Stimulated activated naive B cell treated with anti-CD40 and anti-IgM and Interleukin-4, amounts not matched to agents 10 μg/mL and 1 μg/mL and 100 μg/mL, for 72 hours (primary cell): ENCODE measurements at regions not wholly inside any gene's neighbourhood (a gene's known extent, or its start where the extent isn't known, plus 50 kb on each side); places are given as distances from the start of the nearest gene placed in this dataset.

Source experiments
- ATAC-seq, 2 donors: fragments of 150-1000 bp; cut with Tn5 transposase; replicated peaks; 2 replicates each; pipeline ENCODE4 v1.10.0; 2021; ENCODE audit warnings: moderate library complexity in 1 of 2
- DNase-seq: peaks from one replicate; pipeline ENCODE4 v3.0.0; 2021
- H3K27ac Mint-ChIP-seq: one replicate; pipeline ENCODE4 v1.8.0; 2022; ENCODE audit warnings: mild to moderate bottlenecking, mixed read lengths
- H3K27me3 Mint-ChIP-seq, 2 donors: one replicate each; pipeline ENCODE4 v1.8.0; 2022; ENCODE audit warnings: mixed read lengths in 2 of 2
- H3K36me3 Mint-ChIP-seq, 2 donors: one replicate each; pipeline ENCODE4 v1.8.0; 2022; ENCODE audit warnings: mixed read lengths in 2 of 2, mild to moderate bottlenecking in 1 of 2
- H3K4me1 Mint-ChIP-seq, 2 donors: one replicate each; pipeline ENCODE4 v1.8.0; 2022; ENCODE audit warnings: mixed read lengths in 2 of 2, mild to moderate bottlenecking in 1 of 2
- H3K4me3 Mint-ChIP-seq, 2 donors: one replicate each; pipeline ENCODE4 v1.8.0; 2022; ENCODE audit warnings: mild to moderate bottlenecking in 2 of 2, mixed read lengths in 2 of 2, moderate library complexity in 1 of 2
- H3K9me3 Mint-ChIP-seq, 2 donors: one replicate each; pipeline ENCODE4 v1.8.0; 2022; ENCODE audit warnings: mixed read lengths in 2 of 2, mild to moderate bottlenecking in 1 of 2

DNA sequence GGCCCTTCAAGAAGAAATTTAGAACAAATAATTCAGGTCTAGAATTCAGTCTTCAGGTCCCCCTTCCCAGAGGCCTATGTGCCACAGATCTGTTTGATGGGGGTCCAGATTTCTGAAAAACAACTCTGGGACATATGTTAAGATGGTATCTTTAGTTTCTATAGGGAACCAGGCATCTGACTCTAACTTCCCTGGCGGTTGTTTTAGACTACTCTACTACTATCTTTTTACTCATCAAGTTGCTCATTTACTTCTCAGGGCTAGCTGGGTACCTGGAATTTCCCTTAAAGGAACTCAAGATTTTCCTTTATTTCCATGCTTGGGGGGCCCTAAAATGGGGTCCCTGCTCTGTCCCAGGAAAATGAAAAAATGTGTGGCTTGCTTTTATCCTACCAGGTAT is 114.7 kb upstream of the RAB6C start:
- H3K4me1 Mint-ChIP-seq, result no peaks in the 10 kb centered on the region
- no peak overlapping the region for H3K4me3 Mint-ChIP-seq
- H3K36me3 Mint-ChIP-seq, result no peaks in the 10 kb centered on the region
- ATAC-seq (no peak), DNase-seq (no peak)
- H3K27me3 Mint-ChIP-seq, result no peaks in the 10 kb centered on the region
- H3K9me3 Mint-ChIP-seq, result no peaks in the 10 kb centered on the region
- no peak overlapping the region for H3K27ac Mint-ChIP-seq

DNA sequence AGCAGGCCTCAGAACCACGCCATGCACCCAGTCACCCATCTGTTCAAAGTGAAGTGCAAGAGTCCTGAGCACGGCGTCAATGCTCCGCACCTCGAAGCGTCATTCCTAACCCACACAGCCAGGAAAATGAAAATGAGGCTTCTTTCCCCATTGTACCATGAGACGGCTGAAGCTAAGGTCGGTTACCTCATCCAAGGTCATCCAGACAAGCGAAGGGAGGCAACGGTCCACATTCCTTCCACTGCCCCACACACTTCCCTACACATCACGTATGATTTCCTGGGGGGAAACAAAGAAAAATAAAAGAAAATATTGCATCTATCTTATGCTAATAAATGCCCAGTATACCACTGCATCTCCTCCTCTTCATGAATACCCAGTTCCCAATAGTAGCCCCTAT is 113.5 kb upstream of the RAB6C start:
- peaks cover 3 to 6% of the 10 kb centered on the region in 2 donors for H3K27me3 Mint-ChIP-seq
- no peaks in the 10 kb centered on the region for H3K4me1 Mint-ChIP-seq
- H3K9me3 Mint-ChIP-seq, result no peaks in the 10 kb centered on the region

DNA sequence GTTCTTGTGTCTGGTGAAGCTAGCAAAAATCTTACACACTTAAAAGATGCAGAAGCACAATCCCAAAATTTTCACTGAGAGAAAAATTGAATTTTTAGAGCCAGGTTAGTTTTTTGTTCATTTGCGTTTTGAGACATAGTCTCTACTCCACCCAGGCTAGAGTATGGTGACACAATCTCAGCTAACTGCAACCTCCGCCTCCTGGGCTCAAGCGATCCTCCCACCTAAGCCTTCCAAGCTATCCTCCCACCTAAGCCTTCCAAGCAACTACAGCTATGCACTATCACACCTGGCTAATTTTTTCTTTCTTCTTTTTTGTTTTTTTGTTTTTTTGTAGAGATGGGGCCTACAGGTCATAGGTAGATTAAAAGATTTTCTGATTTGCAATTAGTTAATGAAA is 113.1 kb upstream of the RAB6C start:
- H3K27ac Mint-ChIP-seq, result no peak overlapping the region
- ATAC-seq, result no peak
- H3K4me1 Mint-ChIP-seq, result no peaks in the 10 kb centered on the region
- H3K27me3 Mint-ChIP-seq, result peaks cover 3 to 6% of the 10 kb centered on the region in 2 donors
- H3K9me3 Mint-ChIP-seq, result no peaks in the 10 kb centered on the region
- H3K36me3 Mint-ChIP-seq, result no peaks in the 10 kb centered on the region
- no peak for DNase-seq
- H3K4me3 Mint-ChIP-seq, result no peak overlapping the region

More for the DNA sequence above, 113.5 kb upstream of the RAB6C start:
- no peaks in the 10 kb centered on the region for H3K36me3 Mint-ChIP-seq
- no peak overlapping the region for H3K4me3 Mint-ChIP-seq
- H3K27ac Mint-ChIP-seq, result no peak overlapping the region
- DNase-seq (no peak), ATAC-seq (no peak)

DNA sequence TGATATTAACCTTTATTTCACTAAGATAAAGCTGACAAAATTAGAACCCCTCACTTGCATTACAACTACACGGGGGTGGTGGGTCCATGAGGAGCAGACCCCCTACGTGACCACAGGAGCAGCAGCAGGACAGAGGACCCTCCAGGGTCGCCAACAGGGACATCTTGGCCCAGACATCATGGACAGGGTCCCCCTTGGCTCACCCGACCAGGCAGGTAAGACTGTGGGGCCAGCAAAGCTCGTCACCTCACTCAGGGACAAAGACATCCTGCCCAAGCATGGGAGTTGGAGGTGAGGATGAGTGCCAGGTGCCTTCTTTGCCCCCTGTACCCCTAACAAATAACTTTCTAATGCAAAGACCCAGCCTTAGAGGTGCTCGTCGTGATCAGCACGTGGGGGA is 111.3 kb upstream of the RAB6C start:
- no peak overlapping the region for H3K4me3 Mint-ChIP-seq
- no peaks in the 10 kb centered on the region for H3K36me3 Mint-ChIP-seq
- H3K9me3 Mint-ChIP-seq, result no peaks in the 10 kb centered on the region
- H3K27me3 Mint-ChIP-seq, result peaks cover 10 to 13% of the 10 kb centered on the region in 2 donors
- ATAC-seq (no peak), DNase-seq (no peak)
- no peaks in the 10 kb centered on the region for H3K4me1 Mint-ChIP-seq
- no peak overlapping the region for H3K27ac Mint-ChIP-seq

DNA sequence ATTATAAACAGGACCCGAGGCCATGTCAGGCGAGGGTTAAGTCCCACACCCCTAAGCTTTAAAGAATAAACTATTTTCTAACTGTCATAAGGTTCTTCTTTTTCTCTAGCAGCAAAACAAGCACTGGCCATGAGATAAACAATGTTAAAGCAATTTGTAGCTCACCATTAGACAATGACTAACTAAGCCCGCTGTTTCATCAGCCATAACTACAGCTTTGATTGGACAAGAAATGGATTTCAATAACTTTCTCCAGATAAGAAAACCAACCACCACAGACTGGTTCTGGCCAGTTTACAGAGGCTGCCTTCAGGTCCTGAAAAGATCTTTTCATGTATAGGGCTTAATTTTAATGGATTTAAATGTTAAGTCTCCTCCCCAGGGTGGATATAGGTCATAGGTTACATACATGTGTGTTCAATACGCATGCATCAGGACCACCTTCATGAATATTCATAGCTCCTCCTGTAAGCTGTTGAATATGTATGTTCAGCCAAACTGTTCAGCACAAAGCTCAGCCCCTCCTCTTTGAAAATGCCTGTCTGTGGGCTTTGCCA is 108.7 kb upstream of the RAB6C start:
- DNase-seq, result no peak
- H3K27me3 Mint-ChIP-seq, result peaks cover 10 to 13% of the 10 kb centered on the region in 2 donors
- H3K4me3 Mint-ChIP-seq, result no peak overlapping the region
- no peaks in the 10 kb centered on the region for H3K36me3 Mint-ChIP-seq
- no peak for ATAC-seq
- H3K27ac Mint-ChIP-seq, result no peak overlapping the region
- H3K9me3 Mint-ChIP-seq, result no peaks in the 10 kb centered on the region
- H3K4me1 Mint-ChIP-seq, result no peaks in the 10 kb centered on the region

DNA sequence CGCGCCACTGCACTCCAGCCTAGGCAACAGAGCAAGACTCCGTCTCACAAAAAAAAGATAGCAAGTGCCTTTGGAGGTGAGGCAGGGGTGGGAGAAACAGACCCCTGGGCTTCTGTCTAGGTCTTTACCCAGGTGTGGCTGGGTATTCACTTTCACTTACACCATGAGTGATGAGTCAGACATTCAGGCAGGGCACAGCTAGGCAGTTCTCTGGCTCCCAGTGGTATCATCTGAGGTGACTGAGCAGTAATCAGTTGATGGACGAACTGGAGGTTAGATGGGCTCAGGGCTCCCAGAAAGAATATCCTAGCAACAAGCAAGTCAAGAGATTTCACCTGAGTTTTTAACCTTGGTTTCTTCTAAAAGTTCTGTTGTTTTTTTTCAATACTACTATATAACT is 107.0 kb upstream of the RAB6C start:
- peaks cover 4 to 7% of the 10 kb centered on the region in 2 donors for H3K4me1 Mint-ChIP-seq
- H3K27me3 Mint-ChIP-seq, result peaks cover 10 to 13% of the 10 kb centered on the region in 2 donors
- no peak overlapping the region for H3K27ac Mint-ChIP-seq
- DNase-seq (no peak), ATAC-seq (no peak)
- H3K9me3 Mint-ChIP-seq, result no peaks in the 10 kb centered on the region
- H3K36me3 Mint-ChIP-seq, result no peaks in the 10 kb centered on the region
- H3K4me3 Mint-ChIP-seq, result no peak overlapping the region

DNA sequence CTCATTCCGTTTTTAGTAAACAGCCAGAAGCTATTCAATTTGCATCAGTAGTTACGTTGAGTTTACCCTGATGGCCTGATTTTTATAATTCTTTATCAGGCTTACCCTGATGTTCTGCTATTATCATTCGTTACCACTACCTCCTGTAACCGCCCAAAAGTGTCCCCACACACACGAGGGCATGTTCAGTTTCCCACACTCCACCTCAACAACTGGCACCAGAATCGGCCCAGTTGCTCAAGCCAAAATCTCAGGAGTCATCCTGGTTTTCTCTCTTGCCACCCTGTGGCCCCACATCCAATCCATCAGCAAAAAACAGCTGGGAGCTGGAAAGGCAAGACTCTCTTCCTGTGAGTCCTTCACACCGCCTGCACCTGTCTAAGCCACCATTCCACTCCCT is 102.9 kb upstream of the RAB6C start:
- Mint-ChIP-seq H3K27ac (peak overlapping the region; percentile 22), H3K9me3 (no peaks in the 10 kb centered on the region), H3K36me3 (no peaks in the 10 kb centered on the region), H3K27me3 (peaks cover 6 to 7% of the 10 kb centered on the region in 2 donors), H3K4me3 (peak overlapping the region; percentile 95 to 98), H3K4me1 (peaks cover 4 to 7% of the 10 kb centered on the region in 2 donors)
- DNase-seq (no peak), ATAC-seq (no peak)

DNA sequence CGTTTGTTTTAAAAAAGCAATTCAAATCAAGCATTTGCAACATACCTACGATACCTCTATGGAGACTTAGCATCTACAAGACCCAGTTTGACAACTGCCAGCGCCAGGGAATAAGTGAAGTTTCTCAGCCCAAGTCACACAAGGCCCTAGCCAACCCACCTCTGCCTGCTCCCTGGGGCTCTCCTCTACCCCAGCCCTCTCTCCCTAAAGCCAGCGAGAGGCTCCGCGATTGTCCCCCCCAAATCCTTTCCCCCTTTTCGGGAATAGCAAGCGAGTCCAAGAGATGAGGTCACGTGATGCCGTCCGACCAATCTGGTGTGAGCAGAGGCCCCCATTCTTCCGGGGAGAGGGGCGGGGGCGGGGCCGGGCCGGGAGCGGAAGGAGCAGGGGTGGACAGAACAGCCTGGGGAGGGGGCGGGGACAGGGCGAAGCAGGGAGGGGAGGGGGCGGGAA is 102.2 kb upstream of the RAB6C start:
- no peaks in the 10 kb centered on the region for H3K9me3 Mint-ChIP-seq

DNA sequence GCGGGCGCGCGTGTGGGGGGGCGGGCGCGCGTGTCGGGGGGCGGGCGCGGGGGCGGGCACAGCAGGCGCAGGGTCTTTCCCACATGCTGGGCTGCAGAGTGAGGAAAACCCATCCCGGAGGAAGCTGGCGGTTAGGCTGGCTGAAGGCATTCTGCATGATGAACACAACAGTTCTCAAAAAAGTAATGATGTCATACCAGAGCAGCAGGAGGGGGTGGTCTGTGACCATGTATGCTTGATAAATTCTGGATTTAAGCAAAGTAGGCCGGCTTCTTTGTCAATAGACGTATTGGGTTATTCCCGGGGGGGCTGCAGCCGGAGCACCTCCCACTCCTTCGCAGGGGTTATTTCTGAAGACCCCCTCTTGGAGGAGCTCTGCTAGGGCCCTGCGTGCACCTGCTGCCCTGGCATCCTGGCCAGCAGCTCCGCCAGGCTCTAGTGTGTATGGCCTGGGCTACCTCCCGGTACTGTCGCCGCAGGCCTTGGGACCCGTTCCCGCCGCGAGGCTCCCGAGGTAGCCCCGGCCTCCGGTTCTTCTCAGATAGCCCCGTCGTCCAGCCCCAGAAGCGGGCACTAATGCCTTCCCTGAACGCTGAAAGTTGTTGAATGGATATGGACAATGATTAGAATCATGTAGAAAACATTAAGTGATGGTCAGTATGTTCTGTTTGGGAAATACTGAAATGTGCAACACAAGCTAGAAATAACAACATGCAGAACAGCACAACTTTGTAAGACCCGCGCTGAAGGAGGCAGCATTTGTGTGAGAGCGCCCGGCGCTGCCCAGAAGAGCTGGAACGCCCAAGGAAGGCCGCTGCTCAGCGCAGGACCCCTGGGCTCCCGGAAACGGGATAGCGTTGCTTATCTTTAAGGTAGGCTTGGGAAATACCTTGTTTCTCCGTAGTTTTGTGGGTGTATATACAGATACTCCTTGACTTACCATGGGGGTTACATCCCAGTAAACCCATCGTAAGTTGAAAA is 101.4 kb upstream of the RAB6C start:
- ATAC-seq, result peak; percentile 56 to 65
- DNase-seq, result peak; percentile 12
- no peaks in the 10 kb centered on the region for H3K36me3 Mint-ChIP-seq
- peaks cover 4 to 7% of the 10 kb centered on the region in 2 donors for H3K4me1 Mint-ChIP-seq
- H3K4me3 Mint-ChIP-seq, result peak overlapping the region; percentile 69 to 70
- peaks cover 0 to 6% of the 10 kb centered on the region in 2 donors for H3K27me3 Mint-ChIP-seq
- no peaks in the 10 kb centered on the region for H3K9me3 Mint-ChIP-seq
- no peak overlapping the region for H3K27ac Mint-ChIP-seq

More for the DNA sequence above, 102.2 kb upstream of the RAB6C start:
- peak overlapping the region; percentile 93 for H3K27ac Mint-ChIP-seq
- ATAC-seq (peak; percentile 89 to 92), DNase-seq (peak; percentile 64)
- no peaks in the 10 kb centered on the region for H3K27me3 Mint-ChIP-seq
- peaks cover 4 to 7% of the 10 kb centered on the region in 2 donors for H3K4me1 Mint-ChIP-seq
- H3K4me3 Mint-ChIP-seq, result peak overlapping the region; percentile 95 to 98
- no peaks in the 10 kb centered on the region for H3K36me3 Mint-ChIP-seq

DNA sequence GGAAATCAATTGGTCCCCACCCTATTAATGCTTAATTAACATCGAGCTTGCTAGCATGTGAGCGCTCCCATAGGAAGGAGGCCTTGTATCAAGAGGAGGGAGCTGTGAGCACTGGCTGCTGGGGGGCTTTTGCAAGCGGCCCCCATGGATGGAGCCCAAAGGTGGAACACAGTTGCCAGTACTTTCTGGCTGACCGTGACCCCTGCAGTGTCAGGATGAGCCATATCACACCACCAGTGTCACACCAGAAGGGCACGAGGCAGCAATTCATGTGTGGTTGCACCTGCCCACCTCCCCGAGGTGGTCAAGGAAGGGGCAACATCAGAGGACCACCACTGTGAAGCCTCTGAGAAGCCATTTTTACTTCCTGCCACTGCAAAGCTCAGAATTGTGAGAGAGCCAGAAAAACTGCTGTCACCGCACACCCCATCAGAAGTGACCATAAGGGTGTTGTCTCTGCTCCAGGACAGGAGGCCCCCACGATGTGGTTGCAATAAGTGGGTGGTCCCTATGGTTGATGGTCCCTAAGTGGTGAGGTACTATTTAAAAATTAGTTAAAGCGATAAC is 99.8 kb upstream of the RAB6C start:
- Mint-ChIP-seq H3K9me3 (no peaks in the 10 kb centered on the region), H3K4me1 (peaks cover 4 to 7% of the 10 kb centered on the region in 2 donors), H3K27me3 (peaks cover 0 to 16% of the 10 kb centered on the region in 2 donors), H3K4me3 (no peak overlapping the region), H3K27ac (no peak overlapping the region), H3K36me3 (no peaks in the 10 kb centered on the region)
- DNase-seq (no peak), ATAC-seq (no peak)

DNA sequence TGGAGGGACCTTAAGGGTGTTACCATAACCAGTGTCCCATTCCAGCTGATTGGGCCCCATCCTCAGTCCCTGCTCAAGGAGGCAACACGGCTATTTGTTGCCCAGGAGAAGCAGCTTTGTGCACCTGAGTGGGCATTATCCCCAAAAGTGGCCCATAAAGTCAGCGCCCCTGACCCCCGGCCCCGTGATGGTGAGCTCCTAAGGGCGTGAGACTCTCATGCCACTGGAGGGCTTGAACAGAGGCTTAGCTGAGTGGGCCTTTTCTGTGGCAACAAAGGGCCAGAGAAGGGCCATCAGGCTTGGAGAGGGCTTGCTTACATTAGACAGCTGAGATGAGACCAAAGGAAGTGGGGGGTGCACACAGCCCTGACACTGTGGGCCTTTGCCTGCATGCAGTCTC is 99.2 kb upstream of the RAB6C start:
- no peak overlapping the region for H3K27ac Mint-ChIP-seq
- H3K4me1 Mint-ChIP-seq, result peaks cover 4 to 7% of the 10 kb centered on the region in 2 donors
- ATAC-seq (no peak), DNase-seq (no peak)
- no peaks in the 10 kb centered on the region for H3K9me3 Mint-ChIP-seq
- no peaks in the 10 kb centered on the region for H3K36me3 Mint-ChIP-seq
- H3K4me3 Mint-ChIP-seq, result no peak overlapping the region
- H3K27me3 Mint-ChIP-seq, result peaks cover 0 to 16% of the 10 kb centered on the region in 2 donors

DNA sequence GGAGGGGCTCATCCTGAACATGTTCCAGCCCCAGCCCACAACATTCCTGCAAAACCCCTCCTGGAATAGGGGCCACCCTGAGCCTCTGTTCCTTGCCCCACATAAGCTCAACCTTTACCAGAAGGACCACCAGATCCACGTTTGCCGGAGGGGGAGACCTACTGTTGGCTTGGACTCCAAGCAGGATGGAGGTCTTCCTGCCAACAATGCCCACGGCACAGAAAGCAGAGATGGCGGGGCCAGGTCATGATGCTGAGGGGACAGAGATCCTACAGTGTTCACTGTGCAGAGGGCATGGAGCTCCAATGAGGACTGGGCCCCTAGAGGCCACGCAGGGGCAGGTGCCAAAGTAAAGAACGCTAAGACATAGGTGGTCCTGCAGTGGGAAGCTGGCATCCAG is 98.5 kb upstream of the RAB6C start:
- Mint-ChIP-seq H3K4me3 (no peak overlapping the region), H3K36me3 (no peaks in the 10 kb centered on the region), H3K27me3 (peaks cover 6 to 23% of the 10 kb centered on the region in 2 donors), H3K27ac (no peak overlapping the region), H3K9me3 (no peaks in the 10 kb centered on the region), H3K4me1 (peaks cover 4 to 7% of the 10 kb centered on the region in 2 donors)
- ATAC-seq, result no peak
- no peak for DNase-seq

DNA sequence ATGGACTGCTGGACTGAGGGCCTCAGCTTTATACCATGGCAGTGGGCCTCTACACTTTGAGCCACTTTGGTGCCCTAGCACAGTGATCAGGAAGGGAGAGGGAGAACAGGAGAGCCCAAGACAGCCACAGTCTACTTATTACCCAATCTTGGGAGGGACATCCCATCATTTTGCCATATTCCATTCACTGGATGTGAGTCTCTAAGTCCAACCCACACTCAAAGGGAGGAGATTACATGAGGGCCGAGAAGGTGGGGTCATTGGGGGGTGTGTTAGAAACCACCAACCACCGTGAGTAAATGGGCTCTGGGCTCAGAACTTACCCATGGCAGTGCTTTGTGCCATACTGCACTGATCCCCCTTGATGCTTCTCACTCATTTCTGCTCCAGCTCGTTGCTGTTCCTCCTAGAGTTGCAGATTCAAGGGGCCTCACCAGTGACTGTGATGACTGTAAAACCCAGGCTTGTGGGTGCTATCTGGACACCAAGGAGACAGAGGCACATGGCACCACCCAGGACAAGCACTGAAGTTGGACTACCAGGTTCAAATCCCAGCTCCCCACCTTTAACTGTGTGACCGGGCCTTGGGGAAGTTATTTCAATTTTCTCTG is 97.6 kb upstream of the RAB6C start:
- Mint-ChIP-seq H3K4me3 (no peak overlapping the region), H3K27me3 (peaks cover 6 to 27% of the 10 kb centered on the region in 2 donors), H3K4me1 (peaks cover 0 to 1% of the 10 kb centered on the region in 2 donors), H3K9me3 (no peaks in the 10 kb centered on the region), H3K36me3 (no peaks in the 10 kb centered on the region), H3K27ac (no peak overlapping the region)
- DNase-seq (no peak), ATAC-seq (no peak)

DNA sequence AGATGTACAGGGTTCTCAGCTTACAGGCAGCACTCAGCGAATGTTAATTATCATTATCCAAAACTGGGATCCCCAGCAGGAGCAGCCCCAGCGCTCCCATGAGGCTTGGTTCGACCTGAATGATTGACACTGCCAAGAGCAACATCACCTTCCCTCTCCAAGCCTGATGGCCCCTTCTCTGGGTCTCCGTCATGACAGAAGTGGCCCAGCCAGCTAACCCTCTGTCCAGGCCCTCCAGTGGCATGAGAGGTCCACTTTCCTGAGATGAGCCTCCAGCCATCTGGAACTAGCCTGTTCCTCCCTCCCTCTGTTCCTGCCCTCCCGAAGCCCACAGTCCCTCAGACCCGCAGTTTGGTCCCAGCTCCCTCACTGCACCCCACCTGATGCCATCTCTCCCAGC is 97.0 kb upstream of the RAB6C start:
- Mint-ChIP-seq H3K27me3 (peaks cover 8 to 28% of the 10 kb centered on the region in 2 donors), H3K4me3 (no peak overlapping the region), H3K36me3 (no peaks in the 10 kb centered on the region), H3K27ac (no peak overlapping the region), H3K4me1 (no peaks in the 10 kb centered on the region), H3K9me3 (no peaks in the 10 kb centered on the region)
- DNase-seq, result no peak
- no peak for ATAC-seq
